H1 (cell line): ENCODE measurements at regions not wholly inside any gene's neighbourhood (a gene's known extent, or its start where the extent isn't known, plus 50 kb on each side); places are given as distances from the start of the nearest gene placed in this dataset.

Experiments used
- CTCF ChIA-PET: fragments of 300-600 bp; sonication (Branson Sonifier 250); formaldehyde crosslinking; loops from one replicate; lab custom pipeline; 2021; ENCODE audit not compliant: partially characterized antibody; lab: Charles Lee
- POLR2A ChIA-PET: fragments of 300-600 bp; sonication (Branson Sonifier 250); formaldehyde crosslinking; loops from one replicate; lab custom pipeline; 2021; ENCODE audit warnings: inconsistent platforms; ENCODE audit not compliant: partially characterized antibody; lab: Charles Lee
- DNase-seq, 2 experiments: peaks; one replicate each; pipeline versions ENCODE4 v3.0.0 to v3.0.0-alpha.2; 2010 to 2022; ENCODE audit warnings: low spot score in 2 of 2, low read depth in 1 of 2, mixed read lengths in 1 of 2
- FAIRE-seq: peaks from 2 replicates; lab custom pipeline; 2011; peaks lifted over from hg19 to GRCh38; lab: Jason Lieb, UNC
- H2AFZ ChIP-seq: 2 replicates; pipeline ENCODE4 v1.8.1; 2012; ENCODE audit warnings: low read length, inconsistent platforms
- H2AK5ac ChIP-seq: 2 replicates; pipeline ENCODE4 v1.6.1; 2013; ENCODE audit warnings: low read depth, low read length
- H2BK120ac ChIP-seq: replicated peaks from 2 replicates; pipeline ENCODE3; 2013; ENCODE audit warnings: low read depth, low read length, inconsistent platforms
- H2BK12ac ChIP-seq: 2 replicates; pipeline ENCODE4 v1.6.1; 2013; ENCODE audit warnings: low read depth, low read length
- H2BK15ac ChIP-seq: 2 replicates; pipeline ENCODE4 v1.6.1; 2013; ENCODE audit warnings: low read length
- H2BK20ac ChIP-seq: 2 replicates; pipeline ENCODE4 v1.6.1; 2013; ENCODE audit warnings: low read length
- H2BK5ac ChIP-seq: 2 replicates; pipeline ENCODE4 v1.6.1; 2013; ENCODE audit warnings: low read depth, low read length
- H3K14ac ChIP-seq: 2 replicates; pipeline ENCODE4 v1.6.1; 2013; ENCODE audit warnings: inconsistent platforms; ENCODE audit not compliant: insufficient read length
- H3K18ac ChIP-seq: 2 replicates; pipeline ENCODE4 v1.6.1; 2013; ENCODE audit warnings: low read length; ENCODE audit errors: extremely low read depth
- H3K23ac ChIP-seq: 2 replicates; pipeline ENCODE4 v1.6.1; 2013; ENCODE audit warnings: inconsistent platforms; ENCODE audit not compliant: insufficient read length
- H3K23me2 ChIP-seq: 2 replicates; pipeline ENCODE4 v1.6.1; 2013; ENCODE audit warnings: low read depth, low read length
- H3K27ac ChIP-seq: 2 replicates; pipeline ENCODE4 v1.6.1; 2011; ENCODE audit warnings: low read depth, low read length, inconsistent platforms
- H3K27me3 ChIP-seq, 4 experiments: replicated peaks in 1 of 4; 1 replicate in 1 of 4; 2 replicates in 3 of 4; pipeline versions ENCODE4 v1.6.1 to v1.8.1; 2011 to 2013; ENCODE audit warnings: low read length in 3 of 4, mild to moderate bottlenecking in 3 of 4, inconsistent platforms in 2 of 4, mixed read lengths in 2 of 4, moderate library complexity in 1 of 4; ENCODE audit not compliant: control insufficient read depth in 3 of 4, insufficient read depth in 3 of 4; ENCODE audit errors: extremely low read depth in 1 of 4
- H3K36me3 ChIP-seq, 4 experiments: 2 replicates each; pipeline versions ENCODE4 v1.6.1 to v1.8.1; 2011 to 2013; ENCODE audit warnings: mild to moderate bottlenecking in 4 of 4, low read length in 3 of 4, moderate library complexity in 2 of 4, control low read depth in 1 of 4, inconsistent platforms in 1 of 4; ENCODE audit not compliant: insufficient read depth in 4 of 4, control insufficient read depth in 2 of 4
- H3K4ac ChIP-seq: replicated peaks from 2 replicates; pipeline ENCODE3; 2013; ENCODE audit warnings: low read length, low read depth, mixed read lengths, inconsistent platforms; ENCODE audit not compliant: insufficient read length
- H3K4me1 ChIP-seq, 4 experiments: replicated peaks in 1 of 4; 1 replicate in 1 of 4; 2 replicates in 3 of 4; pipeline versions ENCODE4 v1.6.1 to v1.8.1; 2011 to 2013; ENCODE audit warnings: low read length in 3 of 4, inconsistent platforms in 2 of 4, mixed read lengths in 1 of 4; ENCODE audit not compliant: insufficient read depth in 4 of 4, control insufficient read depth in 3 of 4
- H3K4me2 ChIP-seq, 2 experiments: 2 replicates each; pipeline versions ENCODE4 v1.6.1 to v1.8.1; 2011 to 2013; ENCODE audit warnings: low read depth in 2 of 2, low read length in 2 of 2, control low read depth in 1 of 2, inconsistent platforms in 1 of 2, mild to moderate bottlenecking in 1 of 2; ENCODE audit not compliant: insufficient read depth in 1 of 2
- H3K4me3 ChIP-seq, 4 experiments: fragments of 200-600, 300-600 bp in 1 of 4; sonication (generic), shearing (Covaris generic), sonication (Bioruptor Twin) in 1 of 4; 2 replicates each; pipeline versions ENCODE4 v1.5.1 to v1.8.1; 2011 to 2016; ENCODE audit warnings: low read length in 4 of 4, low read depth in 3 of 4, control low read depth in 2 of 4, inconsistent platforms in 2 of 4, mild to moderate bottlenecking in 2 of 4, mixed read lengths in 1 of 4, moderate library complexity in 1 of 4; ENCODE audit not compliant: insufficient read depth in 2 of 4; ENCODE audit errors: extremely low read depth in 1 of 4
- H3K56ac ChIP-seq: replicated peaks from 2 replicates; pipeline ENCODE3; 2013; ENCODE audit warnings: low read depth, mild to moderate bottlenecking, mixed read lengths, low read length, inconsistent platforms; ENCODE audit not compliant: insufficient read length
- H3K79me1 ChIP-seq: 2 replicates; pipeline ENCODE4 v1.6.1; 2013; ENCODE audit warnings: low read depth, low read length, control low read depth
- H3K79me2 ChIP-seq, 2 experiments: 2 replicates each; pipeline versions ENCODE4 v1.6.1 to v1.8.1; 2012 to 2013; ENCODE audit warnings: low read length in 2 of 2, mild to moderate bottlenecking in 2 of 2, inconsistent platforms in 1 of 2; ENCODE audit not compliant: insufficient read depth in 2 of 2, control insufficient read depth in 1 of 2
- H3K9ac ChIP-seq, 4 experiments: replicated peaks in 1 of 4; 1 replicate in 1 of 4; 2 replicates in 3 of 4; pipeline versions ENCODE4 v1.6.1 to v1.8.1; 2011 to 2013; ENCODE audit warnings: low read depth in 3 of 4, low read length in 3 of 4, control low read depth in 2 of 4, mild to moderate bottlenecking in 2 of 4, moderate library complexity in 2 of 4, inconsistent platforms in 1 of 4; ENCODE audit errors: extremely low read depth in 1 of 4
- H3K9me3 ChIP-seq, 2 experiments: 2 replicates each; pipeline versions ENCODE4 v1.6.1 to v1.8.1; 2012 to 2013; ENCODE audit warnings: mild to moderate bottlenecking in 2 of 2, moderate library complexity in 2 of 2, control low read depth in 1 of 2, inconsistent platforms in 1 of 2, low read depth in 1 of 2, low read length in 1 of 2, mixed read lengths in 1 of 2; ENCODE audit not compliant: insufficient read depth in 2 of 2
- H4K20me1 ChIP-seq, 2 experiments: replicated peaks in 1 of 2; 2 replicates each; pipeline versions ENCODE3 to v1.8.1; 2011 to 2013; ENCODE audit warnings: inconsistent platforms in 2 of 2, low read length in 2 of 2, mild to moderate bottlenecking in 1 of 2; ENCODE audit not compliant: insufficient read depth in 2 of 2, control insufficient read depth in 1 of 2
- H4K5ac ChIP-seq: 2 replicates; pipeline ENCODE4 v1.6.1; 2013; ENCODE audit warnings: low read length, low read depth, mixed read lengths, inconsistent platforms; ENCODE audit not compliant: insufficient read length
- H4K8ac ChIP-seq: 2 replicates; pipeline ENCODE4 v1.8.0; 2013; ENCODE audit warnings: mild to moderate bottlenecking, moderate library complexity, low read length, inconsistent platforms; ENCODE audit not compliant: insufficient read depth; ENCODE audit errors: extremely low read depth
- H4K91ac ChIP-seq: replicated peaks from 2 replicates; pipeline ENCODE3; 2013; ENCODE audit warnings: low read length, mixed read lengths, inconsistent platforms; ENCODE audit not compliant: insufficient read length
- CEBPB ChIP-seq: IDR thresholded peaks from 2 replicates; pipeline ENCODE4 v1.6.1; 2012; ENCODE audit warnings: low read depth, low read length
- CTBP2 ChIP-seq: IDR thresholded peaks from 2 replicates; pipeline ENCODE4 v1.7.0; 2011; ENCODE audit warnings: borderline replicate concordance, mild to moderate bottlenecking, moderate library complexity, mixed read lengths, low read length; ENCODE audit not compliant: insufficient read depth, insufficient read length
- POLR2AphosphoS5 ChIP-seq: IDR thresholded peaks from 2 replicates; pipeline ENCODE4 v1.6.1; 2011; ENCODE audit warnings: low read depth, low read length
- SIRT6 ChIP-seq: IDR thresholded peaks from one replicate; pipeline ENCODE4 v1.7.1; 2012; ENCODE audit warnings: low read length, inconsistent platforms
- SP2 ChIP-seq: IDR thresholded peaks from 2 replicates; pipeline ENCODE4 v1.6.1; 2012; ENCODE audit warnings: mild to moderate bottlenecking, low read length, inconsistent platforms
- TEAD4 ChIP-seq: IDR thresholded peaks from 2 replicates; pipeline ENCODE4 v1.6.1; 2012; ENCODE audit warnings: low read depth, low read length, inconsistent platforms, mixed read lengths
- TF ChIP-seq, protein P1 (sequence below): IDR thresholded peaks from 2 replicates; pipeline ENCODE4 v1.6.1; 2012; ENCODE audit warnings: inconsistent platforms
- TF ChIP-seq, protein P2 (sequence below): IDR thresholded peaks from 2 replicates; pipeline ENCODE4 v1.6.1; 2012; ENCODE audit warnings: low read length, inconsistent platforms

DNA sequence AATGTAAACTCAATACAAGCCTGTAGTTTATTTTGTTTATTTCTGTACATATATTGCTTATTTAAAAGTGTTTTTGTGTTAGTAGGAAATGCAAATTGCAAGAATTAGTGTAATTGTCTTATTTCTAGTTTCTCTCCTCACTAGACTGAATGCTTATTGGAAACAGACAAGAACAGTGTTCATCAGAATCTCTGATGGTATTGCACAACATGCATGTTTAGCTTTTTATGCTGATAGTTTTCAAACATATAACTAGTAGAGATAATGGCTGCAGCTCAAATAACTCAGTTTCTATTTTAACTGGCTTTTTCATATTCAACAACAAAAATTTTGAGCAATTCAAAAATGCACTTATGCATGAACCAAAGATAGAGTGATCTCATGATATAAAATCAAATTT is 68.8 kb upstream of the HTR4 start:
- DNase-seq (no peak), FAIRE-seq (no peak)
- Histone ChIP-seq H3K4ac (no peak overlapping the region), H4K20me1 (no peaks in the 10 kb centered on the region), H2AK5ac (no peak overlapping the region), H2BK12ac (no peak overlapping the region), H3K27me3 (no peaks in the 10 kb centered on the region), H3K56ac (no peak overlapping the region), H3K4me2 (no peak overlapping the region), H3K9me3 (no peaks in the 10 kb centered on the region), H2BK20ac (no peak overlapping the region), H3K14ac (no peak overlapping the region), H2AFZ (no peak overlapping the region), H4K5ac (no peak overlapping the region), H3K23ac (no peak overlapping the region), H2BK5ac (no peak overlapping the region), H3K18ac (no peak overlapping the region), H3K23me2 (no peaks in the 10 kb centered on the region), H2BK120ac (no peak overlapping the region), H4K8ac (no peak overlapping the region), H3K9ac (no peak overlapping the region), H4K91ac (no peak overlapping the region), H3K36me3 (no peaks in the 10 kb centered on the region), H3K79me1 (no peaks in the 10 kb centered on the region), H3K4me3 (no peak overlapping the region), H3K27ac (no peak overlapping the region), H3K4me1 (peaks cover 0 to 3% (median 0%) of the 10 kb centered on the region in 4 experiments; a peak in 1 of 7 replicates), H3K79me2 (no peaks in the 10 kb centered on the region), H2BK15ac (no peak overlapping the region)
- CTCF ChIA-PET = interaction anchor here (1.4 to 8.0 kb wide), 4 partner anchors 9 to 283 kb away, joined by 3 to 73 read pairs (median 6); no protein-coding TSS in a partner anchor
- TF ChIP-seq SP2 (no peak), POLR2AphosphoS5 (no peak), CEBPB (no peak), TEAD4 (no peak), CTBP2 (no peak), SIRT6 (no peak)
- TF ChIP-seq, protein P1, sequence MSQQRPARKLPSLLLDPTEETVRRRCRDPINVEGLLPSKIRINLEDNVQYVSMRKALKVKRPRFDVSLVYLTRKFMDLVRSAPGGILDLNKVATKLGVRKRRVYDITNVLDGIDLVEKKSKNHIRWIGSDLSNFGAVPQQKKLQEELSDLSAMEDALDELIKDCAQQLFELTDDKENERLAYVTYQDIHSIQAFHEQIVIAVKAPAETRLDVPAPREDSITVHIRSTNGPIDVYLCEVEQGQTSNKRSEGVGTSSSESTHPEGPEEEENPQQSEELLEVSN = no peak
- TF ChIP-seq, protein P2, sequence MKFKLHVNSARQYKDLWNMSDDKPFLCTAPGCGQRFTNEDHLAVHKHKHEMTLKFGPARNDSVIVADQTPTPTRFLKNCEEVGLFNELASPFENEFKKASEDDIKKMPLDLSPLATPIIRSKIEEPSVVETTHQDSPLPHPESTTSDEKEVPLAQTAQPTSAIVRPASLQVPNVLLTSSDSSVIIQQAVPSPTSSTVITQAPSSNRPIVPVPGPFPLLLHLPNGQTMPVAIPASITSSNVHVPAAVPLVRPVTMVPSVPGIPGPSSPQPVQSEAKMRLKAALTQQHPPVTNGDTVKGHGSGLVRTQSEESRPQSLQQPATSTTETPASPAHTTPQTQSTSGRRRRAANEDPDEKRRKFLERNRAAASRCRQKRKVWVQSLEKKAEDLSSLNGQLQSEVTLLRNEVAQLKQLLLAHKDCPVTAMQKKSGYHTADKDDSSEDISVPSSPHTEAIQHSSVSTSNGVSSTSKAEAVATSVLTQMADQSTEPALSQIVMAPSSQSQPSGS = no peak
- POLR2A ChIA-PET = no interaction called here
